Neural crest cell (in vitro differentiated cells): ENCODE measurements at regions not wholly inside any gene's neighbourhood (a gene's known extent, or its start where the extent isn't known, plus 50 kb on each side); places are given as distances from the start of the nearest gene placed in this dataset.

Experiments
- DNase-seq: peaks from one replicate; pipeline ENCODE4 v3.0.0; 2021; ENCODE audit warnings: low read depth, mixed read lengths, low spot score
- H3K27ac Mint-ChIP-seq: one replicate; pipeline ENCODE4 v1.8.0; 2021; ENCODE audit warnings: mild to moderate bottlenecking, mixed read lengths; ENCODE audit not compliant: unreplicated experiment
- H3K27me3 Mint-ChIP-seq: 2 replicates; pipeline ENCODE4 v1.8.0; 2021; ENCODE audit warnings: low read depth, mild to moderate bottlenecking, mixed read lengths
- H3K36me3 Mint-ChIP-seq: 2 replicates; pipeline ENCODE4 v1.8.0; 2021; ENCODE audit warnings: low read depth, mild to moderate bottlenecking, mixed read lengths
- H3K4me1 Mint-ChIP-seq: 2 replicates; pipeline ENCODE4 v1.8.0; 2021; ENCODE audit warnings: mixed read lengths
- H3K4me3 Mint-ChIP-seq: one replicate; pipeline ENCODE4 v1.8.0; 2021; ENCODE audit warnings: mild to moderate bottlenecking, mixed read lengths
- H3K9me3 Mint-ChIP-seq: 2 replicates; pipeline ENCODE4 v1.8.0; 2021; ENCODE audit warnings: mixed read lengths
- TF ChIP-seq, protein P1 (sequence below): fragments of 200-600 bp; sonication (generic); conservative IDR thresholded peaks from 2 replicates; pipeline ENCODE4 v1.5.0; 2021; ENCODE audit warnings: antibody characterized with exemption, mild to moderate bottlenecking

DNA sequence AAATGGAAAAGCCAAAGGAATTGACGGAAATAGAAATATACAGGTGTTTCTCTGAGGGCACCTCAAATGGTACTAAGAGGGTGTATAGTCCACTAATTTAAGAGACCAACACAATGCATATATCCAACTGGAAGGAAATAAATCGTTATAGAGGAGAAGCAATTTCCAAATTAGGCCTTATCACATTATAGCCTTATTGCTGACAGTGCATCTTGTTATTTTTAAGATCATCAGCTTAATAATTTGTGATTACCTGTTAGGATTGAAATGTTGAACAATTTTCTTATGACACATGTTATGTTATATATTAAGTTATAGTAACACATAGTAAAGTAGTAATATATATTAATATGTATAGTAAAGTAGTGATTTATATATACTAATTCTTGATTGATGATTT is 915.7 kb upstream of the PCDH9 start:
- no peak for DNase-seq
- no peaks in the 10 kb centered on the region for H3K4me1 Mint-ChIP-seq
- no peaks in the 10 kb centered on the region for H3K27me3 Mint-ChIP-seq

DNA sequence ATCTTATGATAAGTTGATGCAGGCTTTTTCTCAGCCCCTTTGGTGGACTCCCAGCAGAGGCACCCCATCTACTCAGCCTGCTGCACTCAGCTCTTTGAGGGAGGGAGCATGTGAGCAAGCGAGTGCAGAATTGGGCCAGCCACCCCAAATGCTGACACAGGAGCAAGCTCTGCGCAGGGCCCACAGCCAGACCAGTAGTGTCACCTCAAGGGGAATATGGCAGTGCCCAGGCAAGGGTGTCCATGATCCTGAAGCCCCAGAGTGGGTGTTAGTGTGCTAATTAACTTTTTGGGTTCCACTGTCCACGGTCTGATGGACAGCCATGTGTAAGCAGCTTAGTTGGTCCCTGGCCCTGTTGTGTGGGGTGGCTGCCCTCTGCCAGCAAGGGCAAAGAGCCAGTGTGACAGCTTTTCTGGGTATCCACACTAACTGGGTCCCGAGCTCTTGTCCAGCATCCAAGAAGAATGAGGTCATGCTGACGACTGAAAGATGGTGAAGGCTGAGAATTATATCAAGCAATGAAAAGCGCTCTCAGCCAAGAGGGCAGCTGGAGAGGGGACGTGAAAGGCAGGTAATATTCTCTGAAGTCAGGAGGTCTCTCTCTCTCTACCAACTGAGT is 898.3 kb upstream of the PCDH9 start:
- no peaks in the 10 kb centered on the region for H3K27me3 Mint-ChIP-seq
- no peaks in the 10 kb centered on the region for H3K9me3 Mint-ChIP-seq
- H3K4me3 Mint-ChIP-seq, result no peak overlapping the region
- H3K36me3 Mint-ChIP-seq, result no peaks in the 10 kb centered on the region
- TF ChIP-seq, protein P1, sequence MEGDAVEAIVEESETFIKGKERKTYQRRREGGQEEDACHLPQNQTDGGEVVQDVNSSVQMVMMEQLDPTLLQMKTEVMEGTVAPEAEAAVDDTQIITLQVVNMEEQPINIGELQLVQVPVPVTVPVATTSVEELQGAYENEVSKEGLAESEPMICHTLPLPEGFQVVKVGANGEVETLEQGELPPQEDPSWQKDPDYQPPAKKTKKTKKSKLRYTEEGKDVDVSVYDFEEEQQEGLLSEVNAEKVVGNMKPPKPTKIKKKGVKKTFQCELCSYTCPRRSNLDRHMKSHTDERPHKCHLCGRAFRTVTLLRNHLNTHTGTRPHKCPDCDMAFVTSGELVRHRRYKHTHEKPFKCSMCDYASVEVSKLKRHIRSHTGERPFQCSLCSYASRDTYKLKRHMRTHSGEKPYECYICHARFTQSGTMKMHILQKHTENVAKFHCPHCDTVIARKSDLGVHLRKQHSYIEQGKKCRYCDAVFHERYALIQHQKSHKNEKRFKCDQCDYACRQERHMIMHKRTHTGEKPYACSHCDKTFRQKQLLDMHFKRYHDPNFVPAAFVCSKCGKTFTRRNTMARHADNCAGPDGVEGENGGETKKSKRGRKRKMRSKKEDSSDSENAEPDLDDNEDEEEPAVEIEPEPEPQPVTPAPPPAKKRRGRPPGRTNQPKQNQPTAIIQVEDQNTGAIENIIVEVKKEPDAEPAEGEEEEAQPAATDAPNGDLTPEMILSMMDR, result no peak
- no peak for DNase-seq
- H3K4me1 Mint-ChIP-seq, result no peaks in the 10 kb centered on the region
- peak overlapping the region; percentile 27 for H3K27ac Mint-ChIP-seq

More for the DNA sequence above, 915.7 kb upstream of the PCDH9 start:
- no peak overlapping the region for H3K4me3 Mint-ChIP-seq
- H3K27ac Mint-ChIP-seq, result no peak overlapping the region
- no peaks in the 10 kb centered on the region for H3K36me3 Mint-ChIP-seq
- no peaks in the 10 kb centered on the region for H3K9me3 Mint-ChIP-seq
- TF ChIP-seq, protein P1, result no peak

DNA sequence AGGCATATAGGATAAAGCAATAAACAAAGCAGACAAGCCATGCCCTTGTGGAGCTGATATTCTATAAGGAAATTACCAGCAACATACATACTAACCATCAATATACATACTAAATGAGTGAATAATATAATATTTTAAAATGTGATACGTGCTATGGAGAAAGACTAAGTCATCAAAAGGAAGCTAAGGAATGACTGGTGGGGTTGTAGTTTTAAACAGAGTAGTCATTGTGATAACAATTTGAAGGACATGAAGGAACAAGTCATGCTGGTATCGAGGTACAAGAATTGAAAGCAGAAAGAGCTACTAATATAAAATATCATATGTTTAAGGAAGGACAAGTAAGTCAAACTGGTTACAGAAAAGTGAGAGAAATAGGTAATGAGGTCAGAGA is 894.9 kb upstream of the PCDH9 start:
- Mint-ChIP-seq H3K36me3 (no peaks in the 10 kb centered on the region), H3K27ac (no peak overlapping the region), H3K27me3 (no peaks in the 10 kb centered on the region), H3K4me1 (no peaks in the 10 kb centered on the region), H3K4me3 (no peak overlapping the region), H3K9me3 (no peaks in the 10 kb centered on the region)
- DNase-seq, result no peak
- TF ChIP-seq, protein P1, result no peak

DNA sequence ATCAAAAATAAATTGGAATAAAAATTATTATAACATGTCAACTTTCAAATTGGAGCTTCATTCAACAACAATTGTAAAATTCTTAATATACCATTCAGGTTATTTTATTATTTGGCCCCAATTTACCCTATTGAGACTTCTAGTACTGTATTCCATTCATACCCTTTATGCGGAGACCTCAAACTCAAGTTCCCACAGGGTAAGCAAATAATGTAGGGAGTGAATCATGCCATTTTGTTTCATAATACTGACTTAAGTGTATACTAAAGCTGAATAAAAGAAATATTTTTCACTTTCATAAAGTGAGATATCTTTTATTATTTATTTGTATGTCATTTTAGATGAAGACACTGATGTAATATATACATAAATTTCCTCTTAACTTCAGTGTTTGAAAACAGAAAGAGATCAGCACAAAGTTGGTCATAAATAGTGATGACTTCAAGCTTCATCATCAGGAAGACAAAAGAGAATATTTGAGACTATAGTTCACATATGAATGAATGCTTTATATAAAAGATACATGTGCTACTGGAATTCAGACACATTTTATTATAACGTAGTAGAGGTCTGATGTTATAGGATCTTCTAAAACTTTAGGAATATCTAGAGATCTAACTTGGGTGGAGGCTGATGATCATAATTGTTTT is 894.4 kb upstream of the PCDH9 start:
- no peak for DNase-seq
- TF ChIP-seq, protein P1, result no peak
- H3K36me3 Mint-ChIP-seq, result no peaks in the 10 kb centered on the region
- H3K27ac Mint-ChIP-seq, result no peak overlapping the region
- H3K27me3 Mint-ChIP-seq, result no peaks in the 10 kb centered on the region
- no peaks in the 10 kb centered on the region for H3K9me3 Mint-ChIP-seq
- H3K4me3 Mint-ChIP-seq, result no peak overlapping the region
- H3K4me1 Mint-ChIP-seq, result no peaks in the 10 kb centered on the region

DNA sequence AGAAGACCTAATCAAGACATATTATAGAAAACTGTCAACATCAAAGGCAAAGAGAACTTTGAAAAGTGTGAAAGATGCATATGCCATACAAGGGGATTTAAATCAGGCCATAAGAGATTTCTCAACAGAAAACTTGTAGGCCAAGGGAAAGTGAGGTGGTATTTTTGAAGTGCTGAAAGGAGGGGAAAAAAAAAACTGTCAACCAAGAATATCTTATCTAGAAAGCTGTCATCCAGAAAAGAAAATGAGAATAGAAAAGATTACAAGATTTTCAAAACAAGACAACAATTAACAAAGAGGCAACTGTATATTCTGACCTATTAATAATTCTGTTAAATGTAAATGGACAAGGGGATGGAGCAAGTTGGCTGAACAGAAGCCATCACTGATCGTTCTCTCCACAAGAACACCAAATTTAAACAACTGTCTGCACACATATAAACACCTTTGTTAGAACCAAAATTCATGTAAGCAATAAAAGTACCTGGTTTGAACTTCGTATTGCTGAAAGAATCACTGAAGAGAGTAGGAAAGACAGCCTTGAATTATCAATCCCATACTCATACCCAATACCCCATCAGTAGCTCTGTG is 880.1 kb upstream of the PCDH9 start:
- H3K36me3 Mint-ChIP-seq, result peaks cover 3% of the 10 kb centered on the region
- H3K9me3 Mint-ChIP-seq, result peaks cover 21% of the 10 kb centered on the region
- TF ChIP-seq, protein P1, result no peak
- no peaks in the 10 kb centered on the region for H3K27me3 Mint-ChIP-seq
- no peak overlapping the region for H3K27ac Mint-ChIP-seq
- H3K4me1 Mint-ChIP-seq, result no peaks in the 10 kb centered on the region
- H3K4me3 Mint-ChIP-seq, result no peak overlapping the region
- no peak for DNase-seq
